Mucosa of stomach (tissue), 1 donor: ENCODE measurements at regions not wholly inside any gene's neighbourhood (a gene's known extent, or its start where the extent isn't known, plus 50 kb on each side); places are given as distances from the start of the nearest gene placed in this dataset.
"Not testable (repeated sequence)": the region's sequence is repeated elsewhere in the genome, so short reads cannot be mapped to it uniquely, and the experiment has no call there.

Source experiments
- H3K27me3 ChIP-seq: one replicate; pipeline ENCODE4 v1.7.0; 2013; ENCODE audit warnings: mild to moderate bottlenecking, low read length; ENCODE audit not compliant: control insufficient read depth, insufficient read depth
- H3K36me3 ChIP-seq: one replicate; pipeline ENCODE4 v1.7.0; 2013; ENCODE audit warnings: low read length; ENCODE audit not compliant: control insufficient read depth, insufficient read depth
- H3K4me1 ChIP-seq: one replicate; pipeline ENCODE4 v1.7.0; 2013; ENCODE audit warnings: mild to moderate bottlenecking, low read length; ENCODE audit not compliant: control insufficient read depth, insufficient read depth
- H3K4me3 ChIP-seq: one replicate; pipeline ENCODE4 v1.7.0; 2013; ENCODE audit warnings: low read length
- H3K9ac ChIP-seq: one replicate; pipeline ENCODE4 v1.7.0; 2013; ENCODE audit warnings: mild to moderate bottlenecking, low read length, moderate library complexity
- H3K9me3 ChIP-seq: one replicate; pipeline ENCODE4 v1.7.0; 2013; ENCODE audit warnings: mild to moderate bottlenecking, low read length, moderate library complexity; ENCODE audit not compliant: control insufficient read depth
- donor health status: Pancreatic carcinoma.

DNA sequence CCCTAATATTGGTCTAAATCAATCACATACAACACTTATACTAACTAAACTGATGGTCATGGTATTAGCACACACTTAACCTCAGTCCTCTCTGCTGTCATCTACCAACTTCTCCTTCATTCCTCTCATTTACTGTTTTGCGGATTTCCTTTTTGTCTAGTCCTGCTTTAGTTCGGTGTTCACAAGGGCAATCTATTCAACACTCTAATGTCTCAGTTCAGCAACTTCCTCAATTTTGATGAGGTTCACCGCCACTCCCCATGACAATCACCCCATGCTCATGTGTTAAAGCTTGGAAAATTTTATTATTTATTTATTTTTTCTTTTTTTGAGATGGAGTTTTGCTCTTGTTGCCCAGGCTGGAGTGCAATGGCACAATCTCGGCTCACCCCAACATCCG is 301.1 kb downstream of the PTPRC start:
- no peaks in the 10 kb centered on the region for H3K36me3 ChIP-seq
- peaks cover 5% of the 10 kb centered on the region for H3K4me1 ChIP-seq
- no peak overlapping the region for H3K4me3 ChIP-seq
- H3K27me3 ChIP-seq: no peaks in the 10 kb centered on the region
- H3K9ac ChIP-seq: no peak overlapping the region
- no peaks in the 10 kb centered on the region for H3K9me3 ChIP-seq

DNA sequence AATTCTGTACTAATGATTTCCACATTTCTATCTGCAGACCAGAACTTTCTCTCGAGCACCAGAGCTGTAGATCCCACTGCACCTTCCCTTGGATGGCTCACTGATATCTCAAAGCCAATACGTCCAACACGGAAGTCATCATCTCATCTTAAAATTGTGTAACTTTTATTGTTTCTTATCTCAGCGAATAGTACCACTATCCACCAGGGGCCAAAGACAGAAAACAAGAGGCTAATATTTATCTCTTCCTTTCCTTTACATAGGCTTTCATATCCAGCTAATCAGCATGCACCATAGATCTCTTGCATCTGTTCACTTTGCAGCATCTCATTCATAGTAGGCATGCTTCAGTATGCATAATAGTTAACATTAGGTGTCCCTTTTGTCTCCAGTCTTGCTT is 303.6 kb downstream of the PTPRC start:
- Histone ChIP-seq H3K9ac (no peak overlapping the region), H3K9me3 (no peaks in the 10 kb centered on the region)

DNA sequence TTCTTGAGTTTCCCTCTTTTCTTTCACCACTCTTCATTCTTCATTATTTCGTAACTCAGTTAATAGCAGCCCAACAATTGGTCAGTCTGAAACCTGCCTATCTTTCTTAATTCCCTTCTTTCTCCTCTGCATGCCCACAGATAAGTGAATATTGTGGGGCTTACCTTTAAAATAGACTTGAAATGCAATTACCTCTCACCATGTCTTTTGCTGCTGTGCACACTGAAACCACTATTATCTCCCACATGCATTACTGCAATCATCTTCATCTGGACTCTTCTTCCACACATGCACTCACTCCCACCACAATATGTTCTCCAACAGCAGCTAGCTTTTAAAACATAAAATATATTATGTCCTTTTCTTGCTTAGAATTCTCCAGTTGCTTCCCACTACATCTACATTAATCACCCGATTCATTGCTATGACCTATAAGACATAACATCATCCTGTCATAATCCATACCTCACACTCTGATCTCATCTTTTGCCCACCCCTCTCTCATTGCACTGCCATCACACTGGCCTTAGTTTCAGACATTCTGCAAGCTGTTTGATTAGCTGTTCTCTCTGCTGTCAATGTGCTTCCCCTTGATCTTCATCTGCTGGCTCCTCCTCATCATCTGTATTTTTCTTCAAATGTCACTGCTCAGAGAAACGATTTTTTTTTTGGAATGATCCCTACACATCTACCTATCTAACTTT is 304.8 kb downstream of the PTPRC start:
- Histone ChIP-seq H3K9me3 (no peaks in the 10 kb centered on the region), H3K4me1 (no peaks in the 10 kb centered on the region), H3K4me3 (no peak overlapping the region), H3K9ac (no peak overlapping the region), H3K36me3 (no peaks in the 10 kb centered on the region), H3K27me3 (no peaks in the 10 kb centered on the region)

More for the DNA sequence above, 303.6 kb downstream of the PTPRC start:
- Histone ChIP-seq H3K4me1 (no peaks in the 10 kb centered on the region), H3K27me3 (no peaks in the 10 kb centered on the region), H3K36me3 (no peaks in the 10 kb centered on the region), H3K4me3 (no peak overlapping the region)

DNA sequence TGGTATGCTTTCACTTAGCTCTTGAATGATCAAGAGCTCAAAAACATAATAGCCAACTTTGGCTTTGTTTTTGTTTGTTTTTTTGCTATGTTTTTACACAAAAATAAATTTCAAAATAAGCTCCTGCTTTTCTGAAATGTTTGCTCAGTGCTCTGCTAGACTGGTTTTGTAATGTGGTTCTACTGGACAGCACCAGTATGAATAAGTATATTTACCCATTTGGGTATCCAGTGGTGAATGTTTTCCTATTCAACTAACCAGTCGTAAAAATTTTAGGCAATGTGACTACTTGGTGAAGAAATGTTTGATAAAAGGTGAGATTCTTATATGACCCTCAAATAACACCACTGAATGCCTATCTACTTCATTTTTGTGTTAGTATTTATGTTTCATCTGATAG is 308.6 kb downstream of the PTPRC start:
- no peaks in the 10 kb centered on the region for H3K27me3 ChIP-seq
- H3K9ac ChIP-seq: no peak overlapping the region
- no peaks in the 10 kb centered on the region for H3K36me3 ChIP-seq
- H3K9me3 ChIP-seq: no peaks in the 10 kb centered on the region
- no peak overlapping the region for H3K4me3 ChIP-seq
- H3K4me1 ChIP-seq: no peaks in the 10 kb centered on the region

DNA sequence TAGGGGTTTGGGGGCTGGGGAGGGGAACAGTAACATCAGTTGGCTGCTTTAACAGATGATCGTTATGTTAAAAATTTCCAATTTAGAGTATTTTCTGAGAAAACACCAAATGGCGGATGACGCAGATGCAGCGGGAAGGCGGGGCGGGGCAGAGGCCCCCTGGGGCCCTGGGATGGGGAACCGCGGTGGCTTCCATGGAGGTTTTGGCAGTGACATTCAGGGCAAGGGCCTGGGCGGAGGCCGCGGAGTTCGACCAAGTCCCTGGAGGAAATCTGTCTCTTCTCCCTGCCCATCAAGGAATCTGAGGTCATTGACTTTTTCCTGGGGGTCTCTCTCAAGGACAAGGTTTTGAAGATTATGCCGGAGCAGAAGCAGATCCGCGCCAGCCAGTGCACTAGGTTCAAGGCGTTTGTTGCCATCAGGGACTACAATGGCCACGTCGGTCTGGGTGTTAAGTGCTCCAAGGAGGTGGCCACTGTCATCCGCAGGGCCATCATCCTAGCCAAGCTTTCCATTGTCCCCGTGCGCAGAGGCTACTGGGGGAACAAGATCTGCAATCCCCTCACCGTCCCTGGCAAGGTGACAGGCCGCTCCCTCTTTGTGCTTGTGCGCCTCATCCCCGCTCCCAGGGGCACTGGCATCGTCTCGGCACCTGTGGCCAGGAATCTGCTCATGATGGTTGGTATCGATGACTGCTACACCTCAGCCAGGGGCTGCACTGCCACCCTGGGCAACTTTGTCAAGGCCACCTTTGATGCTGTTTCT is 310.2 kb downstream of the PTPRC start:
- no peaks in the 10 kb centered on the region for H3K4me1 ChIP-seq
- H3K9me3 ChIP-seq: no peaks in the 10 kb centered on the region
- no peaks in the 10 kb centered on the region for H3K27me3 ChIP-seq
- no peaks in the 10 kb centered on the region for H3K36me3 ChIP-seq
- H3K4me3 ChIP-seq: no peak overlapping the region
- no peak overlapping the region for H3K9ac ChIP-seq

- H3K9ac ChIP-seq: no peak overlapping the region
- no peak overlapping the region for H3K4me3 ChIP-seq
- H3K27me3 ChIP-seq: no peaks in the 10 kb centered on the region
These were observed 311.2 kb downstream of the PTPRC start for GRCh38 chr1:198950036-198950435.

DNA sequence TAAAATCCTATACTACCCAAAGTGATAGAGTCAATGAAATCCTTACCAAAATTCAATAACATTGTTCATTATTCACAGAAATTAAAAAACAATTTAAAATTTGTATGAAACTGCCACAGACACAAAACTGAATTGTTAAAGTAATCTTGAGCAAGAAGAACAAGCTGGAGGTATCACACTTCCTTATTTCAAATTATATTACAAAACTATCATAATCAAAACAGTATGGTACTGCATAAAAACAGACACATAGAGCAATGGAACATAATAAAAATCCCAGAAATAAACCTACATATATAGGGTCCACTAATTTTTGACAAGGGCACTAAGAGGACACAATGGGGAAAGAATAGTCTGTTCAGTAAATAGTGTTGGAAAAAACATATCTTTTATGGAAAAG is 316.2 kb downstream of the PTPRC start:
- Histone ChIP-seq H3K4me1 (no peaks in the 10 kb centered on the region), H3K27me3 (no peaks in the 10 kb centered on the region), H3K36me3 (no peaks in the 10 kb centered on the region), H3K9me3 (no peaks in the 10 kb centered on the region), H3K9ac (no peak overlapping the region), H3K4me3 (no peak overlapping the region)

More at GRCh38 chr1:198950036-198950435, 311.2 kb downstream of the PTPRC start:
- Histone ChIP-seq H3K36me3 (no peaks in the 10 kb centered on the region), H3K4me1 (no peaks in the 10 kb centered on the region), H3K9me3 (no peaks in the 10 kb centered on the region)

- Histone ChIP-seq H3K36me3 (no peaks in the 10 kb centered on the region), H3K9ac (no peak overlapping the region), H3K9me3 (no peaks in the 10 kb centered on the region), H3K4me1 (no peaks in the 10 kb centered on the region), H3K4me3 (no peak overlapping the region), H3K27me3 (no peaks in the 10 kb centered on the region)
These were observed 318.2 kb downstream of the PTPRC start for GRCh38 chr1:198957044-198957443.

DNA sequence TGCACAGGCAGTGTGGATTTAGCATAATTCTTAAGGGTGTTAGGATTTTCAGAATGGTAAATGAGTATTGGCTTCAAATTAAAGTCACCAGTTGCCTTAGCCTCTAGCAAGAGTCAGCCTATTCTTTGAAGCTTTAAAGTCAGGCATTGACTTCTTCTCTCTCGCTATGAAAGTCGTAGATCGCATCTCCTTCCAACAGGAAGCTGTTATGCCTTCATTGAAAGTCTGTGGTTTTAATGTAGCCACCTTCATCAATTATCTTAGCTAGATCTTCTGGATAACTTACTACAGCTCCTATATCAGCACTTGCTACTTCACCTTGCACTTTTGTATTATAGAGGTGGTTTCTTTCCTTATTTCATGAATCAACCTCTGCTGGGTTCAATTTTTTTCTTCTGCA is 320.2 kb downstream of the PTPRC start:
- H3K27me3 ChIP-seq: no peaks in the 10 kb centered on the region
- no peaks in the 10 kb centered on the region for H3K36me3 ChIP-seq
- H3K9me3 ChIP-seq: no peaks in the 10 kb centered on the region
- no peak overlapping the region for H3K4me3 ChIP-seq
- no peaks in the 10 kb centered on the region for H3K4me1 ChIP-seq
- H3K9ac ChIP-seq: no peak overlapping the region

DNA sequence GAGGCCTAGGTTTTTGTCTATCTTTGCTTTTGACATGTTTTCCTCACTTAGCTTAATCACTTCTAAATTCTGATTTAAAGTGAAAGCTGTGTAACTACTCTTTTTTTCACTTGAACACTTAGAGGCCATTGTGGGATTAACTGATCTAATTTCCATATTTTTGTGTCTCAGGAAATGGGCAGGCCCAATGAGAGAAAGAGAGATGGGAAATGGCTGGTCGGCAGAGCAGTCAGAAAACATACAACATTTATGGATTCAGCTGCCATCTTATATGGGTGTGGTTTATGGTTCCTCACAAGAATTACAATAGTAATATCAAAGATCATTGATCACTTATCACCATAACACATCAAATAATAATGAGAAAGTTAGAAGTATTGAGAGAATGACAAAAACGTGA is 320.8 kb downstream of the PTPRC start:
- Histone ChIP-seq H3K9ac (no peak overlapping the region), H3K27me3 (no peaks in the 10 kb centered on the region), H3K4me3 (no peak overlapping the region), H3K9me3 (no peaks in the 10 kb centered on the region), H3K36me3 (no peaks in the 10 kb centered on the region), H3K4me1 (no peaks in the 10 kb centered on the region)

- not testable (repeated sequence) for H3K4me3 ChIP-seq, H3K36me3 ChIP-seq, H3K9ac ChIP-seq, H3K9me3 ChIP-seq, H3K27me3 ChIP-seq, H3K4me1 ChIP-seq
These were observed 325.0 kb downstream of the PTPRC start for GRCh38 chr1:198963796-198964195.

DNA sequence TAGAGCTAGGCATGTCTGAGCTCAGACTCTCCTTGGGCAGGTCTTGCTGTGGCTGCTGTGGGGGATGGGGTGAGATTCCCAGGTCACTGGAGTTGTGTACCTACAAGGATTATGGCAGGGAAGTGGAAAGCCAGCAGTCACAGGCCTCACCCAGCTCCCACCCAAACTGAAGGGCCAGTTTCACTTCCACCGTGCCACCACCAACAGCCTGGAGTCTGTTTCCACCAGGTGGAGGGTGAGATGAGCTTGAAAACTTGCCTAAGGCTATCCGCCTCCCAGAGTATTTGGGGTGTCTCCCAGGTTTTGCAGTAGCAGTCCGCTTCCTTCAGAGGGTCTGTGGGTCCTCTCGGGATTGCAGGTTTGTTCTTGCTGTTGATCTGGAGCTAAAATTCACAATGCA is 327.7 kb downstream of the PTPRC start:
- Histone ChIP-seq H3K4me3 (no peak overlapping the region), H3K36me3 (no peaks in the 10 kb centered on the region)

More for the DNA sequence above, 327.7 kb downstream of the PTPRC start:
- no peaks in the 10 kb centered on the region for H3K27me3 ChIP-seq
- no peaks in the 10 kb centered on the region for H3K9me3 ChIP-seq
- no peak overlapping the region for H3K9ac ChIP-seq
- no peaks in the 10 kb centered on the region for H3K4me1 ChIP-seq
